ENCODE measurements at regions not wholly inside any gene's neighbourhood (a gene's known extent, or its start where the extent isn't known, plus 50 kb on each side); places are given as distances from the start of the nearest gene placed in this dataset.

GRCh38 chr1:164433141-164433817, 125.7 kb upstream of the PBX1 start:
- no peak for TF ChIP-seq CTCF (IDR thresholded peaks at IDR 0.05)
- no peak for TF ChIP-seq POLR2A (IDR thresholded peaks at IDR 0.05)
- TF ChIP-seq POLR2AphosphoS5 (IDR thresholded peaks at IDR 0.05): peak in 1 of 3 donors; percentile 47
